ENCODE measurements at regions not wholly inside any gene's neighbourhood (a gene's known extent, or its start where the extent isn't known, plus 50 kb on each side); places are given as distances from the start of the nearest gene placed in this dataset.

- Histone ChIP-seq H4K8ac (ENCODE audit: low read depth, low read length) (peak overlapping the region; percentile 23), H3K79me1 (ENCODE audit: low read depth, low read length) (peaks cover 4% of the 10 kb centered on the region), H3K4me1 (ENCODE audit: control insufficient read depth in 2 of 2, insufficient read depth in 1 of 2, low read depth in 1 of 2, low read length in 2 of 2) (peaks cover 13 to 18% of the 10 kb centered on the region in 2 donors), H3K9ac (ENCODE audit: low read depth, low read length, poor library complexity) (peak overlapping the region; percentile 44), H3K14ac (ENCODE audit: low read length) (peak overlapping the region; percentile 21), H3K4me3 (ENCODE audit: low read length in 2 of 2) (no peak overlapping the region), H3K18ac (ENCODE audit: low read length) (peak overlapping the region; percentile 91), H3K9me3 (replicated peaks in 1 of 2; ENCODE audit: control insufficient read depth in 2 of 2, insufficient read depth in 1 of 2, low read depth in 1 of 2, low read length in 2 of 2) (no peaks in the 10 kb centered on the region), H3K4ac (ENCODE audit: low read length) (no peak overlapping the region), H2BK5ac (ENCODE audit: low read length) (no peak overlapping the region), H3K27ac (replicated peaks; ENCODE audit: low read length) (peak overlapping the region; percentile 9), H3K4me2 (ENCODE audit: insufficient read depth, low read length, poor library complexity, severe bottlenecking) (no peak overlapping the region), H3K36me3 (replicated peaks in 1 of 2; ENCODE audit: control insufficient read depth in 2 of 2, insufficient read depth in 2 of 2, low read length in 2 of 2) (no peaks in the 10 kb centered on the region), H2BK120ac (ENCODE audit: low read depth, low read length) (no peak overlapping the region), H2AK5ac (ENCODE audit: low read depth, low read length) (peak overlapping the region; percentile 90), H2AFZ (ENCODE audit: low read length) (no peak overlapping the region), H3K27me3 (ENCODE audit: control insufficient read depth in 3 of 3, insufficient read depth in 3 of 3, low read depth in 1 of 3, low read length in 3 of 3) (no peaks in the 10 kb centered on the region), H3K23ac (ENCODE audit: low read depth, low read length, poor library complexity) (no peak overlapping the region), H2BK12ac (ENCODE audit: low read length) (peak overlapping the region; percentile 94), H2BK15ac (ENCODE audit: low read length) (peak overlapping the region; percentile 92), H4K91ac (ENCODE audit: low read depth, low read length, poor library complexity) (no peak overlapping the region)
- DNase-seq (ENCODE audit: low spot score), result no peak
- no CpG with 5 or more reads among the region's 12 CpGs for WGBS, 2 donors (ENCODE audit: extremely low coverage in 2 of 2, insufficient read length in 2 of 2, insufficient replicate concordance in 1 of 2)
Measured at GRCh38 chr4:186481998-186482790, 73.2 kb downstream of the MTNR1A start.

GRCh38 chr4:186475202-186475601 is 80.2 kb downstream of the MTNR1A start:
- no peaks in the 10 kb centered on the region for H3K36me3 ChIP-seq (replicated peaks in 1 of 2; ENCODE audit: control insufficient read depth in 2 of 2, insufficient read depth in 2 of 2, low read length in 2 of 2)
- no peak overlapping the region for H2BK12ac ChIP-seq (ENCODE audit: low read length)
- H3K18ac ChIP-seq (ENCODE audit: low read length), result no peak overlapping the region
- WGBS, 2 donors (ENCODE audit: extremely low coverage in 2 of 2, insufficient read length in 2 of 2, insufficient replicate concordance in 1 of 2), result no CpG with 5 or more reads among the region's 1 CpG
- H3K79me1 ChIP-seq (ENCODE audit: low read depth, low read length), result no peaks in the 10 kb centered on the region
- no peak overlapping the region for H2BK120ac ChIP-seq (ENCODE audit: low read depth, low read length)
- no peak overlapping the region for H3K27ac ChIP-seq (replicated peaks; ENCODE audit: low read length)
- no peak overlapping the region for H3K14ac ChIP-seq (ENCODE audit: low read length)
- H3K4me2 ChIP-seq (ENCODE audit: insufficient read depth, low read length, poor library complexity, severe bottlenecking), result no peak overlapping the region
- H2AFZ ChIP-seq (ENCODE audit: low read length), result no peak overlapping the region
- no peak overlapping the region for H4K91ac ChIP-seq (ENCODE audit: low read depth, low read length, poor library complexity)
- no peak overlapping the region for H3K23ac ChIP-seq (ENCODE audit: low read depth, low read length, poor library complexity)
- no peak overlapping the region for H4K8ac ChIP-seq (ENCODE audit: low read depth, low read length)
- peaks cover 0 to 9% (median 0%) of the 10 kb centered on the region in 3 experiments for H3K27me3 ChIP-seq (ENCODE audit: control insufficient read depth in 3 of 3, insufficient read depth in 3 of 3, low read depth in 1 of 3, low read length in 3 of 3)
- no peak overlapping the region for H3K4ac ChIP-seq (ENCODE audit: low read length)
- no peak overlapping the region for H3K9ac ChIP-seq (ENCODE audit: low read depth, low read length, poor library complexity)
- no peak overlapping the region for H2BK15ac ChIP-seq (ENCODE audit: low read length)
- H3K4me1 ChIP-seq (ENCODE audit: control insufficient read depth in 2 of 2, insufficient read depth in 1 of 2, low read depth in 1 of 2, low read length in 2 of 2), result peaks cover 0 to 1% of the 10 kb centered on the region in 2 donors
- no peak overlapping the region for H2AK5ac ChIP-seq (ENCODE audit: low read depth, low read length)
- no peak for DNase-seq (ENCODE audit: low spot score)
- H2BK5ac ChIP-seq (ENCODE audit: low read length), result no peak overlapping the region
- no peak overlapping the region for H3K4me3 ChIP-seq (ENCODE audit: low read length in 2 of 2)
- no peaks in the 10 kb centered on the region for H3K9me3 ChIP-seq (replicated peaks in 1 of 2; ENCODE audit: control insufficient read depth in 2 of 2, insufficient read depth in 1 of 2, low read depth in 1 of 2, low read length in 2 of 2)

- no peak overlapping the region for H3K18ac ChIP-seq (ENCODE audit: low read length)
- no peak overlapping the region for H3K4ac ChIP-seq (ENCODE audit: low read length)
- H2AFZ ChIP-seq (ENCODE audit: low read length), result no peak overlapping the region
- H4K8ac ChIP-seq (ENCODE audit: low read depth, low read length), result no peak overlapping the region
- no peak overlapping the region for H2BK15ac ChIP-seq (ENCODE audit: low read length)
- H3K4me2 ChIP-seq (ENCODE audit: insufficient read depth, low read length, poor library complexity, severe bottlenecking), result no peak overlapping the region
- H3K23ac ChIP-seq (ENCODE audit: low read depth, low read length, poor library complexity), result no peak overlapping the region
- H2BK5ac ChIP-seq (ENCODE audit: low read length), result no peak overlapping the region
- H2AK5ac ChIP-seq (ENCODE audit: low read depth, low read length), result no peak overlapping the region
- no peak overlapping the region for H3K27ac ChIP-seq (replicated peaks; ENCODE audit: low read length)
- no peak overlapping the region for H3K4me3 ChIP-seq (ENCODE audit: low read length in 2 of 2)
- H3K9ac ChIP-seq (ENCODE audit: low read depth, low read length, poor library complexity), result no peak overlapping the region
- H3K36me3 ChIP-seq (replicated peaks in 1 of 2; ENCODE audit: control insufficient read depth in 2 of 2, insufficient read depth in 2 of 2, low read length in 2 of 2), result no peaks in the 10 kb centered on the region
- no peak overlapping the region for H3K14ac ChIP-seq (ENCODE audit: low read length)
- peaks cover 0 to 9% (median 0%) of the 10 kb centered on the region in 3 experiments for H3K27me3 ChIP-seq (ENCODE audit: control insufficient read depth in 3 of 3, insufficient read depth in 3 of 3, low read depth in 1 of 3, low read length in 3 of 3)
- no peak overlapping the region for H2BK12ac ChIP-seq (ENCODE audit: low read length)
- H3K4me1 ChIP-seq (ENCODE audit: control insufficient read depth in 2 of 2, insufficient read depth in 1 of 2, low read depth in 1 of 2, low read length in 2 of 2), result peaks cover 0 to 1% of the 10 kb centered on the region in 2 donors
- H3K79me1 ChIP-seq (ENCODE audit: low read depth, low read length), result no peaks in the 10 kb centered on the region
- H2BK120ac ChIP-seq (ENCODE audit: low read depth, low read length), result no peak overlapping the region
- no CpG with 5 or more reads among the region's 6 CpGs for WGBS, 2 donors (ENCODE audit: extremely low coverage in 2 of 2, insufficient read length in 2 of 2, insufficient replicate concordance in 1 of 2)
- no peak overlapping the region for H4K91ac ChIP-seq (ENCODE audit: low read depth, low read length, poor library complexity)
- no peak for DNase-seq (ENCODE audit: low spot score)
- no peaks in the 10 kb centered on the region for H3K9me3 ChIP-seq (replicated peaks in 1 of 2; ENCODE audit: control insufficient read depth in 2 of 2, insufficient read depth in 1 of 2, low read depth in 1 of 2, low read length in 2 of 2)
Measured at GRCh38 chr4:186473933-186474332, 81.4 kb downstream of the MTNR1A start.

GRCh38 chr4:186472948-186473347 is 82.4 kb downstream of the MTNR1A start:
- DNase-seq (ENCODE audit: low spot score), result peak; percentile 17
- H2BK120ac ChIP-seq (ENCODE audit: low read depth, low read length), result no peak overlapping the region
- WGBS, 2 donors (ENCODE audit: extremely low coverage in 2 of 2, insufficient read length in 2 of 2, insufficient replicate concordance in 1 of 2), result no CpG with 5 or more reads among the region's 4 CpGs
- H3K4me3 ChIP-seq (ENCODE audit: low read length in 2 of 2), result no peak overlapping the region
- no peak overlapping the region for H3K4ac ChIP-seq (ENCODE audit: low read length)
- no peak overlapping the region for H2AFZ ChIP-seq (ENCODE audit: low read length)
- H3K27me3 ChIP-seq (ENCODE audit: control insufficient read depth in 3 of 3, insufficient read depth in 3 of 3, low read depth in 1 of 3, low read length in 3 of 3), result peaks cover 0 to 9% (median 0%) of the 10 kb centered on the region in 3 experiments
- H2AK5ac ChIP-seq (ENCODE audit: low read depth, low read length), result no peak overlapping the region
- H2BK15ac ChIP-seq (ENCODE audit: low read length), result no peak overlapping the region
- H3K4me1 ChIP-seq (ENCODE audit: control insufficient read depth in 2 of 2, insufficient read depth in 1 of 2, low read depth in 1 of 2, low read length in 2 of 2), result peaks cover 0 to 1% of the 10 kb centered on the region in 2 donors
- H4K91ac ChIP-seq (ENCODE audit: low read depth, low read length, poor library complexity), result no peak overlapping the region
- no peak overlapping the region for H3K23ac ChIP-seq (ENCODE audit: low read depth, low read length, poor library complexity)
- H3K9me3 ChIP-seq (replicated peaks in 1 of 2; ENCODE audit: control insufficient read depth in 2 of 2, insufficient read depth in 1 of 2, low read depth in 1 of 2, low read length in 2 of 2), result no peaks in the 10 kb centered on the region
- H4K8ac ChIP-seq (ENCODE audit: low read depth, low read length), result no peak overlapping the region
- H3K36me3 ChIP-seq (replicated peaks in 1 of 2; ENCODE audit: control insufficient read depth in 2 of 2, insufficient read depth in 2 of 2, low read length in 2 of 2), result no peaks in the 10 kb centered on the region
- no peaks in the 10 kb centered on the region for H3K79me1 ChIP-seq (ENCODE audit: low read depth, low read length)
- no peak overlapping the region for H3K14ac ChIP-seq (ENCODE audit: low read length)
- no peak overlapping the region for H3K9ac ChIP-seq (ENCODE audit: low read depth, low read length, poor library complexity)
- H3K4me2 ChIP-seq (ENCODE audit: insufficient read depth, low read length, poor library complexity, severe bottlenecking), result no peak overlapping the region
- no peak overlapping the region for H3K27ac ChIP-seq (replicated peaks; ENCODE audit: low read length)
- H3K18ac ChIP-seq (ENCODE audit: low read length), result no peak overlapping the region
- no peak overlapping the region for H2BK12ac ChIP-seq (ENCODE audit: low read length)
- H2BK5ac ChIP-seq (ENCODE audit: low read length), result no peak overlapping the region

Measured in neuronal stem cell (in vitro differentiated cells).